GM12891 (cell line): ENCODE measurements at regions not wholly inside any gene's neighbourhood (a gene's known extent, or its start where the extent isn't known, plus 50 kb on each side); places are given as distances from the start of the nearest gene placed in this dataset.

Source experiments
- DNase-seq: peaks from one replicate; pipeline ENCODE4 v3.0.0; 2011; ENCODE audit warnings: low spot score; ENCODE audit not compliant: insufficient read length
- FAIRE-seq: peaks from 2 replicates; lab custom pipeline; 2011; peaks lifted over from hg19 to GRCh38; lab: Jason Lieb, UNC
- PAX5 ChIP-seq: IDR thresholded peaks from 2 replicates; pipeline ENCODE4 v1.6.1; 2011; ENCODE audit warnings: low read length, moderate library complexity, mild to moderate bottlenecking; ENCODE audit not compliant: insufficient read depth, severe bottlenecking
- POLR2A ChIP-seq: IDR thresholded peaks from 2 replicates; pipeline ENCODE4 v1.6.1; 2011; ENCODE audit warnings: low read depth, low read length, control low read depth
- POLR2AphosphoS5 ChIP-seq: IDR thresholded peaks from 2 replicates; pipeline ENCODE4 v1.6.1; 2011; ENCODE audit warnings: low read depth, low read length, control low read depth
- POU2F2 ChIP-seq: IDR thresholded peaks from 2 replicates; pipeline ENCODE4 v1.6.1; 2011; ENCODE audit warnings: low read depth, mild to moderate bottlenecking, control low read depth, low read length, moderate library complexity
- SPI1 ChIP-seq: IDR thresholded peaks from 2 replicates; pipeline ENCODE4 v1.6.1; 2011; ENCODE audit warnings: low read depth, low read length, control low read depth
- TAF1 ChIP-seq: IDR thresholded peaks from 2 replicates; pipeline ENCODE4 v1.6.1; 2011; ENCODE audit warnings: low read depth, low read length, control low read depth

DNA sequence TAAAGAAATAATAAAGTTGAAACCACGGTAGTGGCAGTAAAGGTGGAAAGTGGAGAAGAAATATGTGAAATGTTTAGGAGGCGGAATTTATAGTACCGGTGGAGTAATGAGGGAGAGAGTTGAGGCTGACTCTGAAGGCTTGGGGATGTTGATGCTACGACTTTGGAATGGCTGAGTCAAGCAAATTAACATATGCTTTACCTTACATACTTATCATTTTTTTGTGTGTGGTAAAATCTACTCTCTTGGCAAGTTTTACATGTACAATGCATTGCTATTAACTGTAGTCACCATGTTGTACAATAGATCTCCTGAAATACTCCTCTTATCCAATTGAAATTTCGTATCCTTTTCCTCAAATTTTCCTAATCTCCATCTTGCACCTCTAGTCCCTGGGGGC, 179.0 kb downstream of the TAF11L14 start:
- FAIRE-seq (no peak), DNase-seq (no peak)
- TF ChIP-seq PAX5 (no peak), SPI1 (no peak), POU2F2 (no peak), POLR2A (no peak), TAF1 (no peak), POLR2AphosphoS5 (no peak)

DNA sequence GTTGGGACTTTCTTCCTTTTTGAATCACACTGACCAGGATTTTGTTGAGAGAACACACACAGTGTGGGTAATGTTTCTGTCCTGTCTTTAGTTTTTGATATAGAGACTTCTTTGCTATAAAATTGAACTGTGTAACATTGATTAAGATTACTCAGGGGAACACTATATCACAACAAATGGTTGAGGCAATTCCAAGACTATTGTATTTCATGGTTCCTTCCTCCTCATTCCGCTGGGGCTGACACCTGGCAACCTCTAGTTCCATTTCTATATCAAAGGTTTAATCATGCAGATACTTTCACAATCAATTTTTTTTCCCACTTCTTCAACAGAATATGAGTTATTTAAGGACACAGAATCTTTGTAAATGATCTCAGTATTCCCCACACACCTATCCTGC, 182.2 kb downstream of the TAF11L14 start:
- DNase-seq (no peak), FAIRE-seq (no peak)
- TF ChIP-seq POLR2A: no peak

DNA sequence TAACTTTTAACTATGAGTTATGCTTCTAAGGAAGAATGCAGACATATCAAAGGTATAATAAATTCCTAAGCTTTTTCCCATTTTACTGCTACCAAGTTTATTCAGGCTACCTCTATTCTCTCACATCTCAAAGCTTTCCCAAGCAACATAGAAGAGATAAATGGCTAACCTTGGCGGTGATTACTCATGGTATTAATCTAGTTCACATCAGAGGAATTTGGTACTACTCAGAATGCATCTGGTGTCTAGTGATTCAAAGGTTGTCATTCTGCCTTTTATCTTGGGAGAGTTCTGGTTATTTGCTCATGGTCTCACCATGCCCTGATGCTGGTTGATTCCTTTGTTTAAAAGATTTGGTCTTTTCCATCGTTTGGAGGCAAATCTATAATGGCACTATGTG, 182.7 kb downstream of the TAF11L14 start:
- no peak for TF ChIP-seq TAF1
- TF ChIP-seq POU2F2: no peak
- no peak for TF ChIP-seq POLR2AphosphoS5
- TF ChIP-seq POLR2A: no peak
- TF ChIP-seq PAX5: no peak
- no peak for TF ChIP-seq SPI1
- FAIRE-seq (no peak), DNase-seq (no peak)

DNA sequence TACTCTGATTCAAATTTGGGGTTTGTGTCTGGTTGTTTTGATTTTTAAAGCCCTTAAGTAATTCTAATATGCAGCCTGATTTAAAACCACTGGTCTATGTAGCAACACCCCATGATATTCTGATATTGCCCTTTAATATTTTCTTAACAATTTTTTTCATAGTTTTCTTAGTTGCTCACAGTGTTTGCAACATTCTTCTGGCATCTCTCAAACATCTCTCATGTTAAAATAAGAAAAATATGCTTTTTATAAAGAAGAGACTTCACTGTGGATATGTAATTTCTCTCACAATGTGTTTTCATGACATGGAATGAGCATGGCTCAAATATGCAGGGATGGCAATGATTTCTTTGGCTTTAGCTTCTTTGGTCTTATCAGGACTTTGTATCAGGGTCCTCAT, 183.7 kb downstream of the TAF11L14 start:
- no peak for DNase-seq
- no peak for TF ChIP-seq SPI1
- no peak for TF ChIP-seq POU2F2
- no peak for TF ChIP-seq POLR2AphosphoS5
- TF ChIP-seq TAF1: no peak
- no peak for TF ChIP-seq POLR2A
- TF ChIP-seq PAX5: no peak
- no peak for FAIRE-seq

DNA sequence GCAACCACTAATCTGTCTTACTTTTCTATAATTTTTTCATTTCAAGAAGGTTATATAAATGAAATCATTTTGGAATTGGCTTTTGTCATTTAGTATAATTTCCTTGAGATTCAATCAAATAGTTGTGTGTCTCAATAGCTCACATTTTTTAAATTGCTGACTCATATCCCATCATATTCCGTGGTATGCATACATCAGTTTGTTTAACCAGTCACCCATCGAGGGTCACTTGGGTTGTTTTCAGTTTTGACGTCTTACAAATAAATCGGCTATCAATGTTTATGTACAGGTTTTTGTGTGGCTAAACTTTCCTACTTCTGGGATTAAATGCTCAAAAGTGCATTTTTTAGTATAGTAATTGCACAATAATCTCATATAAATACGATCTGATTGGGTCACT, 185.5 kb downstream of the TAF11L14 start:
- TF ChIP-seq TAF1: no peak
- TF ChIP-seq POU2F2: no peak
- TF ChIP-seq POLR2A: no peak
- no peak for TF ChIP-seq POLR2AphosphoS5
- TF ChIP-seq PAX5: no peak
- TF ChIP-seq SPI1: no peak
- DNase-seq (no peak), FAIRE-seq (no peak)

DNA sequence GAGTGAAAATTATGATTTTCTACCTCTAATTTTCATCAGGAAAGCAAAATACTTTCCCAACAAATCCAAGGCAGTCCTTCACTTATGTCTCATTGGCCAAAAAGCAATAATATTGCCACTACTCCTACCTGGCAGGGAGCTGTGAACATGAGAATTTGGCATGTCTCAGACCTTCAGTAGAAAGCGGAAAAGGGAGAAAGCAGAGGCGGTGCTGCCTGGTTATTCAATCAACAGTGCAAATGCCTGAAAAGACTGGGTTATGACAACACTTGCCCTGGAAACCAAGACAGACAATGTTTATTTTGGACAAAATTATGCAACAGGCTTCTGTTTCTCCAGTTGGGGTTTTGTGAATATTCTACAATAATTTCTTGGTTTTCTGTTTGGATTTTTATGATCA, 194.4 kb downstream of the TAF11L14 start:
- no peak for DNase-seq
- TF ChIP-seq POLR2AphosphoS5: no peak
- TF ChIP-seq POU2F2: no peak
- TF ChIP-seq POLR2A: no peak
- TF ChIP-seq SPI1: no peak
- no peak for TF ChIP-seq PAX5
- TF ChIP-seq TAF1: no peak
- FAIRE-seq: no peak

DNA sequence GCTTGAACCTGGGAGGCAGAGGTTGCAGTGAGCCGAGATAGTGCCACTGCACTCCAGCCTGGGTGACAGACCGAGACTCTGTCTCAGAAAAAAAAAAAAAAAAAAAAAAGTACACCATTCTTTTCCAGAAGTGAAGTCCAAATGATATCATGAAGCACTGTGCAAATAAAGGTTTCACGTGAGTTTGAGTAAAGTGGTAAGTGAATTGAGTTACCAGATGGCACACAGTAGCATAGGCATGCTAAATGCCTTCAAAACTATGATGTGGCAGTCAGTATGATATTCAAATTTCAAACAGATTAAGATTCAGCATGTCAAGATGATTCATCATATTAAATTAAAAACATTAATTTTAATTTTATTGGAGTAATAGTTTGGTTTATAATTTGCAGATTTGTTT, 195.2 kb downstream of the TAF11L14 start:
- TF ChIP-seq POLR2AphosphoS5 (no peak), POLR2A (no peak), SPI1 (no peak), TAF1 (no peak), POU2F2 (no peak), PAX5 (no peak)
- FAIRE-seq (no peak), DNase-seq (no peak)

DNA sequence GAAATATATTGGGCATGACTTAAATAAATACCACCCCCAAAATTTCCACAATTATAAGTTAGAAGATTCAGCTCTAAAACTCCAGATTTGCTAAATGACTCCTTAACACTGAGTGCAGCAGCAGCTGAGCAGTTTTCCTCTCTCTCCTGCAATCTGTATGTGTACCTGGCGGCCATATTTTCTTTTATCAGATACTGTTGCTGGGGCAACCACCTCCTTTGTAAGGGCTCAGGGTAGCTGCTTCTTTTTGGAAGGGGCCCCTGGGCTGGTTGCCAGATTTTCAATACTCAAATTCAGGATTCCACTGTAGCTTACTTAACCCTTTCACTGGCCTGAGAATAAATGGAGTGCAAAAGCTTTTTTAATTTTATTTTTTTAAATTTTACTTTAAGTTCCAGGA, 197.0 kb downstream of the TAF11L14 start:
- TF ChIP-seq POU2F2: no peak
- TF ChIP-seq SPI1: no peak
- no peak for TF ChIP-seq PAX5
- TF ChIP-seq TAF1: no peak
- no peak for TF ChIP-seq POLR2AphosphoS5
- TF ChIP-seq POLR2A: no peak
- FAIRE-seq (no peak), DNase-seq (no peak)

DNA sequence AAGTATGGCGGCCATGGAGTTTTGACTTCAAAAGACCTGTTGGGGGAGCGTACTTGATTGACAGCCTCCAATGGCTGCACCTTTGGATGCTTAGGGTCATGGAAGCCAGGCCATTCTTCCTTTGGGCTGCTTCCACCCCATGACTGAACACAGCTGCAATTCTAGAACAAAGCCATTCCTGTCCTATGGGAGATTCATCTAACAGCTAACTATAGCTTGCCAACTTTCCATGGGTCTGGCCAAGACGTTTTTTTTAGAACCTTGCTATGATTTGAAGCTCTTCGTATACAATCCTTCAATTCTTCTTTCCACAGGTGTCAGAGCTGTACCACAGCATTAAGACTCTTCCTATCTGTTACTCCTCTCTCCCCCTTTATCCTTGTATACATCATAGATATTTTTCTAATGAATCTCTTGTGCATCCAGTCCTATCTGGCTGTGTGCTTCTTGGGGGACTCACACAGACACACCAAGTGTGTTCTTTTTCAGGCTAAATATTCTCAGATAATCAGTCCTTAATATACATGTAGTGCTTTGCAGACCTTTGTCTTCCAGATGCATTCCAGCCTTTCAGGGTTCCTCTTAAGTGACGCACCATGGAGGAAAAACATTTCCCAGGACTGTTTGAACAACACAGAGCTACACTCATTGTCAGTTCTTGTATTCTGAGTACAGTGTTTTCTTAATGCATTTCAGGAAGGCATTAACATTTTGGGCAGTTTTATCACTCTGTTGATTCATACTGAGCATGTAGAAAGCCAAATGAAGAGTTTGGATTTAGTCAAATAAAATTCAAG, 198.9 kb downstream of the TAF11L14 start:
- DNase-seq (no peak), FAIRE-seq (no peak)
- no peak for TF ChIP-seq SPI1
- TF ChIP-seq TAF1: no peak
- TF ChIP-seq POLR2AphosphoS5: no peak
- no peak for TF ChIP-seq PAX5
- TF ChIP-seq POU2F2: no peak
- TF ChIP-seq POLR2A: no peak

DNA sequence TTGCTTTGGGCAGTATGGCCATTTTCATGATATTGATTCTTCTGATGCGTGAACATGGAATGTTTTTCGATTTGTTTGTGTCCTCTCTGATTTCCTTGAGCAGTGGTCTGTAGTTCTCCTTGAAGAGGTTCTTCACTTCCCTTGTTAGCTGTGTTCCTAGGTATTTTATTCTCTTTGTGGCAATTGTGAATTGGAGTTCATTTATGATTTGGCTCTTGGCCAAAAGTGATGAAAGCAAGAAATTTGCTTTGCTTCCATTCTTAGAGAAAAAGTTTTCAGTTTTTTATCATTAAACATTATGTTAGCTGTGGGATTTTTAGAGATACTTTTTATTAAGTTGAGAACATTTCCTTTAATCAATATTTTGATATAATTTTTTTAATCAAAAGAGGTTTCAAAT, 203.5 kb downstream of the TAF11L14 start:
- DNase-seq: no peak
- no peak for FAIRE-seq
- no peak for TF ChIP-seq POU2F2
